H1 (cell line): ENCODE measurements at regions not wholly inside any gene's neighbourhood (a gene's known extent, or its start where the extent isn't known, plus 50 kb on each side); places are given as distances from the start of the nearest gene placed in this dataset.

Experiments
- CTCF ChIA-PET: fragments of 300-600 bp; sonication (Branson Sonifier 250); formaldehyde crosslinking; loops from one replicate; lab custom pipeline; 2021; ENCODE audit not compliant: partially characterized antibody; lab: Charles Lee
- POLR2A ChIA-PET: fragments of 300-600 bp; sonication (Branson Sonifier 250); formaldehyde crosslinking; loops from one replicate; lab custom pipeline; 2021; ENCODE audit warnings: inconsistent platforms; ENCODE audit not compliant: partially characterized antibody; lab: Charles Lee
- DNase-seq, 2 experiments: peaks; one replicate each; pipeline versions ENCODE4 v3.0.0 to v3.0.0-alpha.2; 2010 to 2022; ENCODE audit warnings: low spot score in 2 of 2, low read depth in 1 of 2, mixed read lengths in 1 of 2
- FAIRE-seq: peaks from 2 replicates; lab custom pipeline; 2011; peaks lifted over from hg19 to GRCh38; lab: Jason Lieb, UNC
- H2AFZ ChIP-seq: 2 replicates; pipeline ENCODE4 v1.8.1; 2012; ENCODE audit warnings: low read length, inconsistent platforms
- H2AK5ac ChIP-seq: 2 replicates; pipeline ENCODE4 v1.6.1; 2013; ENCODE audit warnings: low read depth, low read length
- H2BK120ac ChIP-seq: replicated peaks from 2 replicates; pipeline ENCODE3; 2013; ENCODE audit warnings: low read depth, low read length, inconsistent platforms
- H2BK12ac ChIP-seq: 2 replicates; pipeline ENCODE4 v1.6.1; 2013; ENCODE audit warnings: low read depth, low read length
- H2BK15ac ChIP-seq: 2 replicates; pipeline ENCODE4 v1.6.1; 2013; ENCODE audit warnings: low read length
- H2BK20ac ChIP-seq: 2 replicates; pipeline ENCODE4 v1.6.1; 2013; ENCODE audit warnings: low read length
- H2BK5ac ChIP-seq: 2 replicates; pipeline ENCODE4 v1.6.1; 2013; ENCODE audit warnings: low read depth, low read length
- H3K14ac ChIP-seq: 2 replicates; pipeline ENCODE4 v1.6.1; 2013; ENCODE audit warnings: inconsistent platforms; ENCODE audit not compliant: insufficient read length
- H3K18ac ChIP-seq: 2 replicates; pipeline ENCODE4 v1.6.1; 2013; ENCODE audit warnings: low read length; ENCODE audit errors: extremely low read depth
- H3K23ac ChIP-seq: 2 replicates; pipeline ENCODE4 v1.6.1; 2013; ENCODE audit warnings: inconsistent platforms; ENCODE audit not compliant: insufficient read length
- H3K23me2 ChIP-seq: 2 replicates; pipeline ENCODE4 v1.6.1; 2013; ENCODE audit warnings: low read depth, low read length
- H3K27ac ChIP-seq: 2 replicates; pipeline ENCODE4 v1.6.1; 2011; ENCODE audit warnings: low read depth, low read length, inconsistent platforms
- H3K27me3 ChIP-seq, 4 experiments: replicated peaks in 1 of 4; 1 replicate in 1 of 4; 2 replicates in 3 of 4; pipeline versions ENCODE4 v1.6.1 to v1.8.1; 2011 to 2013; ENCODE audit warnings: low read length in 3 of 4, mild to moderate bottlenecking in 3 of 4, inconsistent platforms in 2 of 4, mixed read lengths in 2 of 4, moderate library complexity in 1 of 4; ENCODE audit not compliant: control insufficient read depth in 3 of 4, insufficient read depth in 3 of 4; ENCODE audit errors: extremely low read depth in 1 of 4
- H3K36me3 ChIP-seq, 4 experiments: 2 replicates each; pipeline versions ENCODE4 v1.6.1 to v1.8.1; 2011 to 2013; ENCODE audit warnings: mild to moderate bottlenecking in 4 of 4, low read length in 3 of 4, moderate library complexity in 2 of 4, control low read depth in 1 of 4, inconsistent platforms in 1 of 4; ENCODE audit not compliant: insufficient read depth in 4 of 4, control insufficient read depth in 2 of 4
- H3K4ac ChIP-seq: replicated peaks from 2 replicates; pipeline ENCODE3; 2013; ENCODE audit warnings: low read length, low read depth, mixed read lengths, inconsistent platforms; ENCODE audit not compliant: insufficient read length
- H3K4me1 ChIP-seq, 4 experiments: replicated peaks in 1 of 4; 1 replicate in 1 of 4; 2 replicates in 3 of 4; pipeline versions ENCODE4 v1.6.1 to v1.8.1; 2011 to 2013; ENCODE audit warnings: low read length in 3 of 4, inconsistent platforms in 2 of 4, mixed read lengths in 1 of 4; ENCODE audit not compliant: insufficient read depth in 4 of 4, control insufficient read depth in 3 of 4
- H3K4me2 ChIP-seq, 2 experiments: 2 replicates each; pipeline versions ENCODE4 v1.6.1 to v1.8.1; 2011 to 2013; ENCODE audit warnings: low read depth in 2 of 2, low read length in 2 of 2, control low read depth in 1 of 2, inconsistent platforms in 1 of 2, mild to moderate bottlenecking in 1 of 2; ENCODE audit not compliant: insufficient read depth in 1 of 2
- H3K4me3 ChIP-seq, 4 experiments: fragments of 200-600, 300-600 bp in 1 of 4; sonication (generic), shearing (Covaris generic), sonication (Bioruptor Twin) in 1 of 4; 2 replicates each; pipeline versions ENCODE4 v1.5.1 to v1.8.1; 2011 to 2016; ENCODE audit warnings: low read length in 4 of 4, low read depth in 3 of 4, control low read depth in 2 of 4, inconsistent platforms in 2 of 4, mild to moderate bottlenecking in 2 of 4, mixed read lengths in 1 of 4, moderate library complexity in 1 of 4; ENCODE audit not compliant: insufficient read depth in 2 of 4; ENCODE audit errors: extremely low read depth in 1 of 4
- H3K56ac ChIP-seq: replicated peaks from 2 replicates; pipeline ENCODE3; 2013; ENCODE audit warnings: low read depth, mild to moderate bottlenecking, mixed read lengths, low read length, inconsistent platforms; ENCODE audit not compliant: insufficient read length
- H3K79me1 ChIP-seq: 2 replicates; pipeline ENCODE4 v1.6.1; 2013; ENCODE audit warnings: low read depth, low read length, control low read depth
- H3K79me2 ChIP-seq, 2 experiments: 2 replicates each; pipeline versions ENCODE4 v1.6.1 to v1.8.1; 2012 to 2013; ENCODE audit warnings: low read length in 2 of 2, mild to moderate bottlenecking in 2 of 2, inconsistent platforms in 1 of 2; ENCODE audit not compliant: insufficient read depth in 2 of 2, control insufficient read depth in 1 of 2
- H3K9ac ChIP-seq, 4 experiments: replicated peaks in 1 of 4; 1 replicate in 1 of 4; 2 replicates in 3 of 4; pipeline versions ENCODE4 v1.6.1 to v1.8.1; 2011 to 2013; ENCODE audit warnings: low read depth in 3 of 4, low read length in 3 of 4, control low read depth in 2 of 4, mild to moderate bottlenecking in 2 of 4, moderate library complexity in 2 of 4, inconsistent platforms in 1 of 4; ENCODE audit errors: extremely low read depth in 1 of 4
- H3K9me3 ChIP-seq, 2 experiments: 2 replicates each; pipeline versions ENCODE4 v1.6.1 to v1.8.1; 2012 to 2013; ENCODE audit warnings: mild to moderate bottlenecking in 2 of 2, moderate library complexity in 2 of 2, control low read depth in 1 of 2, inconsistent platforms in 1 of 2, low read depth in 1 of 2, low read length in 1 of 2, mixed read lengths in 1 of 2; ENCODE audit not compliant: insufficient read depth in 2 of 2
- H4K20me1 ChIP-seq, 2 experiments: replicated peaks in 1 of 2; 2 replicates each; pipeline versions ENCODE3 to v1.8.1; 2011 to 2013; ENCODE audit warnings: inconsistent platforms in 2 of 2, low read length in 2 of 2, mild to moderate bottlenecking in 1 of 2; ENCODE audit not compliant: insufficient read depth in 2 of 2, control insufficient read depth in 1 of 2
- H4K5ac ChIP-seq: 2 replicates; pipeline ENCODE4 v1.6.1; 2013; ENCODE audit warnings: low read length, low read depth, mixed read lengths, inconsistent platforms; ENCODE audit not compliant: insufficient read length
- H4K8ac ChIP-seq: 2 replicates; pipeline ENCODE4 v1.8.0; 2013; ENCODE audit warnings: mild to moderate bottlenecking, moderate library complexity, low read length, inconsistent platforms; ENCODE audit not compliant: insufficient read depth; ENCODE audit errors: extremely low read depth
- H4K91ac ChIP-seq: replicated peaks from 2 replicates; pipeline ENCODE3; 2013; ENCODE audit warnings: low read length, mixed read lengths, inconsistent platforms; ENCODE audit not compliant: insufficient read length
- EZH2 ChIP-seq: fragments of 200-600 bp; sonication (generic); IDR thresholded peaks from 2 replicates; pipeline ENCODE4 v1.7.1; 2012; ENCODE audit warnings: low read depth, mild to moderate bottlenecking, moderate library complexity, low read length, inconsistent platforms; ENCODE audit not compliant: severe bottlenecking
- NANOG ChIP-seq: IDR thresholded peaks from 2 replicates; pipeline ENCODE4 v1.6.1; 2011; ENCODE audit warnings: low read length, low read depth, mild to moderate bottlenecking, inconsistent platforms; ENCODE audit not compliant: insufficient read depth, poor library complexity, severe bottlenecking
- POU5F1 ChIP-seq: IDR thresholded peaks from 2 replicates; pipeline ENCODE4 v1.6.1; 2011; ENCODE audit warnings: low read depth, mild to moderate bottlenecking, low read length, moderate library complexity
- SP4 ChIP-seq: IDR thresholded peaks from 2 replicates; pipeline ENCODE4 v1.6.1; 2012; ENCODE audit warnings: low read length, inconsistent platforms
- TEAD4 ChIP-seq: IDR thresholded peaks from 2 replicates; pipeline ENCODE4 v1.6.1; 2012; ENCODE audit warnings: low read depth, low read length, inconsistent platforms, mixed read lengths
- WGBS, 2 experiments: shearing (Covaris generic) in 1 of 2; methylation state at CpG; one replicate each; pipeline versions ENCODE4 v1.1.6 to v1.1.7; 2013 to 2015; ENCODE audit warnings: low lambda C conversion rate in 2 of 2, mixed read lengths in 2 of 2, inconsistent platforms in 1 of 2, low coverage in 1 of 2, missing lambda C conversion rate in 1 of 2; ENCODE audit not compliant: insufficient replicate concordance in 2 of 2, insufficient coverage in 1 of 2, insufficient read length in 1 of 2; ENCODE audit errors: extremely low coverage in 1 of 2, missing lambda C conversion rate in 1 of 2; 5-methylcytosine and 5-hydroxymethylcytosine counted together

GRCh38 chr1:164228928-164229327 is 330.1 kb upstream of the PBX1 start:
- Histone ChIP-seq H3K18ac (no peak overlapping the region), H3K36me3 (no peaks in the 10 kb centered on the region), H2BK20ac (no peak overlapping the region), H4K20me1 (no peaks in the 10 kb centered on the region), H3K79me1 (no peaks in the 10 kb centered on the region), H3K56ac (no peak overlapping the region), H3K4me3 (no peak overlapping the region), H3K27me3 (no peaks in the 10 kb centered on the region), H2BK5ac (no peak overlapping the region), H3K9me3 (no peaks in the 10 kb centered on the region), H2AFZ (0 out of 2 replicates have a peak overlapping the region, but pooled peaks have one; percentile 36), H3K27ac (no peak overlapping the region), H3K14ac (no peak overlapping the region), H3K23ac (no peak overlapping the region), H3K79me2 (no peaks in the 10 kb centered on the region), H3K4me1 (peaks cover 0 to 2% (median 0%) of the 10 kb centered on the region in 4 experiments; a peak in 2 of 7 replicates), H4K91ac (no peak overlapping the region), H2BK120ac (no peak overlapping the region), H4K8ac (no peak overlapping the region), H3K4ac (no peak overlapping the region), H2AK5ac (no peak overlapping the region), H2BK12ac (no peak overlapping the region), H3K4me2 (no peak overlapping the region), H4K5ac (no peak overlapping the region), H2BK15ac (no peak overlapping the region), H3K9ac (no peak overlapping the region), H3K23me2 (no peaks in the 10 kb centered on the region)
- 92% methylated on average over 6 of the region's 6 CpGs; no CpG with 5 or more reads in 1 of the 2 experiments for WGBS, 2 experiments
- DNase-seq (no peak), FAIRE-seq (no peak)
- CTCF ChIA-PET = interaction anchor here (0.7 to 0.8 kb wide), 2 partner anchors 8 to 11 kb away, joined by 3 read pairs; no protein-coding TSS in a partner anchor
- POLR2A ChIA-PET = no interaction called here
- TF ChIP-seq SP4 (no peak), POU5F1 (no peak), TEAD4 (no peak), EZH2 (no peak), NANOG (no peak)
